Progenitor cell of endocrine pancreas (in vitro differentiated cells): ENCODE measurements at regions not wholly inside any gene's neighbourhood (a gene's known extent, or its start where the extent isn't known, plus 50 kb on each side); places are given as distances from the start of the nearest gene placed in this dataset.

ENCODE experiments used
- DNase-seq: peaks from one replicate; pipeline ENCODE4 v3.0.0; 2021; ENCODE audit warnings: low spot score; ENCODE audit not compliant: unreplicated experiment
- H3K27ac Mint-ChIP-seq: 2 replicates; pipeline ENCODE4 v1.8.0; 2021; ENCODE audit warnings: mild to moderate bottlenecking, moderate library complexity, mixed read lengths
- H3K27me3 Mint-ChIP-seq: 2 replicates; pipeline ENCODE4 v1.8.0; 2021; ENCODE audit warnings: mixed read lengths
- H3K36me3 Mint-ChIP-seq: 2 replicates; pipeline ENCODE4 v1.8.0; 2022; ENCODE audit warnings: mixed read lengths; ENCODE audit not compliant: insufficient read depth
- H3K4me1 Mint-ChIP-seq: 2 replicates; pipeline ENCODE4 v1.8.0; 2021; ENCODE audit warnings: low read depth, mixed read lengths
- H3K4me3 Mint-ChIP-seq: 2 replicates; pipeline ENCODE4 v1.8.0; 2021; ENCODE audit warnings: low read depth, mild to moderate bottlenecking, moderate library complexity, mixed read lengths
- H3K9me3 Mint-ChIP-seq: 2 replicates; pipeline ENCODE4 v1.8.0; 2021; ENCODE audit warnings: low read depth, mixed read lengths
- TF ChIP-seq, protein P1 (sequence below): fragments of 200-600 bp; sonication (generic); IDR thresholded peaks from one replicate; pipeline ENCODE4 v1.5.0; 2021; ENCODE audit warnings: antibody characterized with exemption, mild to moderate bottlenecking; ENCODE audit not compliant: unreplicated experiment

DNA sequence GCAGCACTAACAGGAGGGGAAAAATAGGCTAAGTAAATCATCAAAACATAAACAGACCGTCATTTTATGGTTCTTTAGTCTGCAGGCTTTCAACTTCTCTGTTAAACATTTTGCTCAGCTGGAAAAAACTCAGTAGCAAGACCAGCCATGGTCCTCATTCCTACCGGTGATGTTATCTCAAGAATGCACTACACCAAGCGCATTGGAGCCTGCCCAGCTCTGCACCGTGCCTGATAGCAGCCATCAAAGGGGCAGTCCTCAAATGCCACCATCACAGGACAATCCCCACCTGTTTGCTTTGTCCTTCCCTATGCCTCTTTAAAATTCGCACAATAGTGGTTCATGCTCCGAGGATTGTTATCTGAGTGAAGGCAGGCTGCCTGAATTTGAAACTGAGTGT lies 181.5 kb upstream of the MON1B start:
- TF ChIP-seq, protein P1, sequence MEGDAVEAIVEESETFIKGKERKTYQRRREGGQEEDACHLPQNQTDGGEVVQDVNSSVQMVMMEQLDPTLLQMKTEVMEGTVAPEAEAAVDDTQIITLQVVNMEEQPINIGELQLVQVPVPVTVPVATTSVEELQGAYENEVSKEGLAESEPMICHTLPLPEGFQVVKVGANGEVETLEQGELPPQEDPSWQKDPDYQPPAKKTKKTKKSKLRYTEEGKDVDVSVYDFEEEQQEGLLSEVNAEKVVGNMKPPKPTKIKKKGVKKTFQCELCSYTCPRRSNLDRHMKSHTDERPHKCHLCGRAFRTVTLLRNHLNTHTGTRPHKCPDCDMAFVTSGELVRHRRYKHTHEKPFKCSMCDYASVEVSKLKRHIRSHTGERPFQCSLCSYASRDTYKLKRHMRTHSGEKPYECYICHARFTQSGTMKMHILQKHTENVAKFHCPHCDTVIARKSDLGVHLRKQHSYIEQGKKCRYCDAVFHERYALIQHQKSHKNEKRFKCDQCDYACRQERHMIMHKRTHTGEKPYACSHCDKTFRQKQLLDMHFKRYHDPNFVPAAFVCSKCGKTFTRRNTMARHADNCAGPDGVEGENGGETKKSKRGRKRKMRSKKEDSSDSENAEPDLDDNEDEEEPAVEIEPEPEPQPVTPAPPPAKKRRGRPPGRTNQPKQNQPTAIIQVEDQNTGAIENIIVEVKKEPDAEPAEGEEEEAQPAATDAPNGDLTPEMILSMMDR: no peak
- H3K36me3 Mint-ChIP-seq: no peaks in the 10 kb centered on the region
- peaks cover 13% of the 10 kb centered on the region for H3K9me3 Mint-ChIP-seq
- peaks cover 4% of the 10 kb centered on the region for H3K4me1 Mint-ChIP-seq
- H3K27me3 Mint-ChIP-seq: no peaks in the 10 kb centered on the region
- no peak overlapping the region for H3K4me3 Mint-ChIP-seq
- no peak for DNase-seq
- no peak overlapping the region for H3K27ac Mint-ChIP-seq

DNA sequence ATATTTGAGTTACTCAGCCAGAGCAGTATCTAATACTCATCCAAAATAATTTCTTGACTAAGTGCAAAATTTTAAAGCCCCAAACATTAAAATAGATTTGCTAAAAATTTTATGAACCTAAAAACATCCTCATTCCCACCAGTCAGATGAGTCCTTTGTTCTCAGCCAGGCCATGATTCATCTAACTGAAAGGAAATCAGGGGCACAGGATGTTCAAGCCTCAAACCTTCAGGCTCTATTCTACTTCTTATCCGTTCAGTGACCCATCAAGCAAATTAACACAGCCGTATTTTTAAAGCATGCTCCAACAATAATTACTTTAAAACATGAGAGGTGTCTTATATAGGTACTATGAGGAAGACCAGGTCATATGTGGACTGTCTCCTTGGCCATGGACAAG lies 176.5 kb upstream of the MON1B start:
- DNase-seq: no peak
- peaks cover 1% of the 10 kb centered on the region for H3K4me1 Mint-ChIP-seq
- no peak overlapping the region for H3K27ac Mint-ChIP-seq
- TF ChIP-seq, protein P1: no peak
- H3K4me3 Mint-ChIP-seq: no peak overlapping the region
- H3K9me3 Mint-ChIP-seq: peaks cover 13% of the 10 kb centered on the region
- peaks cover 3% of the 10 kb centered on the region for H3K27me3 Mint-ChIP-seq
- H3K36me3 Mint-ChIP-seq: no peaks in the 10 kb centered on the region

DNA sequence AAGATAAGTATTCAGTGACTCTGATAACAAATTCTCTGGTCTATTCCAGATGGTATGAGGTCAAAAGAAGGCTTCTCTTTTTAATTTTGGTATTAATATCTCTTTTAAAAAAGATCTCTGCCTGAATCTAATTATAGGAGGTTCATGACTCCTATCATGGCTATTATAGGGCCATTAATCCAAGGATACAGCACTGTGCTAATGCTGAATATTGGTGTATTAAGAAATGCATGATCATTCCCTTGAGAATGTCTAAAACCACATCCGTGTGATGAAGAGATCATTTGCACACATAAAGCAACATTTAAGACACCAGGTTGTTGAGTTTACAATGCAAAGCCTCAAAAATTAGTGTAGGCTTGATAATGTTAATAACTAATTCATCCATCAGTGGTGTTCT lies 160.4 kb upstream of the MON1B start:
- Mint-ChIP-seq H3K27ac (no peak overlapping the region), H3K36me3 (no peaks in the 10 kb centered on the region), H3K4me1 (no peaks in the 10 kb centered on the region), H3K9me3 (peaks cover 3% of the 10 kb centered on the region), H3K4me3 (no peak overlapping the region), H3K27me3 (no peaks in the 10 kb centered on the region)
- no peak for DNase-seq
- TF ChIP-seq, protein P1: no peak

DNA sequence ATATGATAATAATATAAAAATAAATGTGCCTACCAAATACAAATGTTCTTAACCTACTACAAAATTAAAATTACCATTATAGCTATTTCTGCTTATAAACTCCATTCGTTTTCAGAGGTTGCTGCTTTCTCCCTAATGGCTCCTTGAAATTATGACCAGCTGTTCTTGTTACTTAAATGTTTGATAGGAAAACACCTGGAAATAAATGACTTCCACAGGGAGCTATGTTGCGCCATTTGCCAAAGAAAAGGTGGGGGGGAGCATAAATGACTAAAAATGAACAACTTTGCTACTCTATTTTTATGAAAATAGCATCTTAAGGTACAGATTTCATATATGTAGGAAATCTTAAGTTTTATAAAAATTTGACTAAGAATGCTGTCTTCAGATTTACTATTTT lies 157.5 kb upstream of the MON1B start:
- TF ChIP-seq, protein P1: no peak
- Mint-ChIP-seq H3K27ac (no peak overlapping the region), H3K9me3 (peaks cover 3% of the 10 kb centered on the region), H3K4me1 (no peaks in the 10 kb centered on the region), H3K27me3 (no peaks in the 10 kb centered on the region), H3K36me3 (no peaks in the 10 kb centered on the region), H3K4me3 (no peak overlapping the region)
- DNase-seq: no peak

DNA sequence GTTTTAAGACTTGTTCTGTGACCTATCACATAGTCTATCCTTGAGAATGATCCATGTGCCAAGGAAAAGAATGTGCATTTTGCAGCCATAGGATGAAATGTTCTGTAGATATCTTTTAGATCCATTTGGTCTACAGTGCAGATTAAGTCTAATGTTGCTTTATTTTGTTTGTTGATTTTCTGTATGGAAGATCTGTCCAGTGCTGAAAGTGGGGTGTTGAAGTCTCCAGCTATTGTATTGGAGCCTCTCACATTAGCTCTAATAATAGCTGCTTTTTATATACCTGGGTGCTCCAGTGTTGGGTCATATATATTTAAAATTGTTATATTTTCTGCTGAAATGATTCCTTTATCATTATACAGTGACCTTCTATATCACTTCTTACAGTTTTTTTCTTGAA lies 155.6 kb upstream of the MON1B start:
- no peak for DNase-seq
- peaks cover 3% of the 10 kb centered on the region for H3K9me3 Mint-ChIP-seq
- no peaks in the 10 kb centered on the region for H3K27me3 Mint-ChIP-seq
- TF ChIP-seq, protein P1: no peak
- H3K27ac Mint-ChIP-seq: no peak overlapping the region
- no peaks in the 10 kb centered on the region for H3K36me3 Mint-ChIP-seq
- no peak overlapping the region for H3K4me3 Mint-ChIP-seq
- H3K4me1 Mint-ChIP-seq: no peaks in the 10 kb centered on the region
